ENCODE measurements at regions not wholly inside any gene's neighbourhood (a gene's known extent, or its start where the extent isn't known, plus 50 kb on each side); places are given as distances from the start of the nearest gene placed in this dataset.
"Not testable (repeated sequence)": the region's sequence is repeated elsewhere in the genome, so short reads cannot be mapped to it uniquely, and the experiment has no call there.

DNA sequence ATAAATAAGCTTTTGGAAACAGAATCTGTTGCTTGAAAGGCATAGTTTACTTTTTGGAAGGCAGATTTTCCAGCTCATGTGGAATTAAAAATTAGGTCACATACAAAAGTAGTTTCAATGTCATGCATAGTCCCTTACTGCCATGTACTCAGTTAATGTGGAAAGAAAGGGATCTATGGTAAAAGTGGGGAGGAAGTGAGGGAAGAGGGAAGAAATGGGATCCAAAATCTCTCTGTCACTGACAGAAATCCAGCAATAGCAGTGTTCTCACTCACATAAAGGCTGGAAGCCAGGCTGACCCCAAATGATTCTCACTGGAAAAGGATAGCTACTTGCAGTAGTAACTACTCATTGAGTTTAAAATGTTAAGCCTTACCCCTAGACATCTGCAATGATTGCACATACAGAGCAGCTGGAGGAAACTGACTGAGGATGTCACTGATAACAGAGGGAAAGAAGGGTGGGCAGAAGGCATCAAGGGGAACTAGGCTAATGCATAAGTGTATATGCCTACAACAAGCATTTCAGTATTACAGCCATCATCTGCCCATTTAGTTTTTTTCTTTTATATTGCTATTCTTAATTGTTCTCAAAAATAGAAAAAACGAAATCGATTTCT, 445.6 kb downstream of the FAT4 start:
- FAIRE-seq, result no peak

- FAIRE-seq, result no peak
Measured at GRCh38 chr4:125760956-125761355, 446.2 kb downstream of the FAT4 start.

DNA sequence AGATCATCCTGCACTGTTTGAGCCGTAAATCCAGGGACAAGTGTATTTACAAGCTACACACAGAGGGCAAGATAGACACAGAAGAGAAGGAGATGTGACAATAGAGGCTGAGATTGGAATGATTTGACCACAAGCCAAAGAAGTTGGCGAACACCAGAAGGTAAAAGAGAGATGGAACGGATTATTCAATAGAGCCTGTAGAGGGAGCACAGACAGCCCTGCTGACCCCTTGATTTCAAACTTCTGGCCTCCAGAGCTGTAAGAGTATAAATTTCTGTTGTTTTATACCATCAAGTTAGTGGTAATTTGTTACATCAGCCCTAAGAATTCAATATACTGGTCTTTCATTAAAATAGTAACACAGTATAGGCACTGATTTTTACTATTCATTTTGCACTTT, 447.8 kb downstream of the FAT4 start:
- no peak for FAIRE-seq

DNA sequence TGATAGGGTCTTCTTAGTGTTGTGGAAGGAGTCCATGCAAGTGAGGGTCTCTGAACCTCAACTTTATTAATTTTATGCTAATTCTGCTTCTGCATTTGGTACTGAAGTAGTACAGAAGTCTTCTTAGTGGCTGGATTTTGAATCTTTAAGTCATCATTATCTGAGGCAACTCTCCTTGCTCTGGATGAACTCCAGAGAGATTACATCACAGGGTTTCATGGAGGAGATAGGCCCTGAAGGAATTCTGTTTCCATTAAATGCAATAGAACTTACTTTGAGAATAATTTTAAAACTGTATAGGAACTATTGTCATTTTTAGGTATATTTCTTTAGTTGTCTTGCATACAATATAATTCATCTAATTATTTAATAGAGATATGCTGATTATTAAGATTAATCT, 451.2 kb downstream of the FAT4 start:
- no peak for FAIRE-seq

DNA sequence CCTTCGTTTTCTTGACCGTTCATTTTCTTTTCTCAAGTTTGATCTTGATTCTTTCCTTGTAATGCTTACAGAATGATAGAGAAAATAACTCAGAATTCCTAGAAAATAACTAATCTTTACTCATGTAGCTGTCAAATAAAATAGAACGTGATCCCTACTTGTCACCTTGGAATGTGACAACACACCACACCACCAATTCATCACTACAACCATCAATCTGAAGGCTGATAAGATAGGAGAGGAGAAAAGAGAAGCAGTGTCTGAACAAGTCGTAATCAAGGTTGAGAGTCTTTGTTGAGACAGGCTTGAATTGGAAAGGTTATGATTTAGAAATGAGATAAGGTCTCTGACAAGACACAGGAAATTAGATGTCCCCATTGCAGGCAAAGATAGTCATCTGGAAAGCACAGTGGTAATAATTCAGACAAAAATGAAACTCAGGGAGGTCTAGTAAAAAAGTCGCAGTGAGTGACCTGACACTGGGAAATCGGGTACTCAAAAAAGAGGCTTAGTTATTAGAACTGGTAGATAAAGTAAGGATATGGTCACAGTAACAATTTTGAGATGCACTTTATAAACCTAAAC, 456.2 kb downstream of the FAT4 start:
- peak; percentile 54 for FAIRE-seq

- FAIRE-seq, result no peak
Measured at GRCh38 chr4:125772680-125773079, 457.9 kb downstream of the FAT4 start.

DNA sequence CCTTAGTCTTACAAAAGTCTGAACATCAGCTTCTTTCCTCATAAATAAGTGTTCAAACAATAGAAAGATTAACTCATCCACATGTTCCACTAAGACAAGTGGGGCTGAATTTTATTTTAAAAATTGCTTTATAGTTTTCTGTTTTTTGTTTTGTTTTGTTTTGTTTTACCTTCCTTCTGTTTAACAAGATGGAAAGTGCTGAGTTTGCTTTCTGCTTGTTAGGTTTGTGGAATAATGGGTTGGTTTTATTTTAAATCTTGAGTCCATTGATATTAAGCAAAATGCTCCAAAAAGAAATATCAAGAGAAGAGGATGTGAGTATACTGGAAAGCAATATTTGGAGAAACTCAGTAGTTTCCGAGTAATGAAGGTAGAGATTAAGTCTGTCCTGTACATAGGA, 458.7 kb downstream of the FAT4 start:
- FAIRE-seq, result no peak

DNA sequence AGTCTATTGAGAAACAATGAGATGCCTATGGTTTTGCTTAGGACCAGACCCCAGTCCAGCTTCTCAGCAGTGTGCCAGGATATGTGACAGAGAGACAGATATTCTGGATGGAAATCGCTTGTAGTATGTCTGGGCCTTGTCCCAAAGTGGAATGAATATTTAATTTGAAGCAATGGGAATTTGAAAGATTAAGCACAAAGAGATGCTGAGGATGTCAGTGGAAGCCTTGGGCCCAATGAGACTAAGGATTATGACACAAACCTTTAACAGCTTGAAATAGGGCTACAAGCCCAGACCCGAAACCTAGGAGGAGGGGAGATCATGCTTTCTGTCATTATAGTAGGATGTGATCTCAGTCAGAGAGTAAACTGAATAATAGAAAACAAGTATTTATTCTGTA, 459.2 kb downstream of the FAT4 start:
- no peak for FAIRE-seq

GRCh38 chr4:125776146-125776545, 461.4 kb downstream of the FAT4 start:
- FAIRE-seq, result no peak

DNA sequence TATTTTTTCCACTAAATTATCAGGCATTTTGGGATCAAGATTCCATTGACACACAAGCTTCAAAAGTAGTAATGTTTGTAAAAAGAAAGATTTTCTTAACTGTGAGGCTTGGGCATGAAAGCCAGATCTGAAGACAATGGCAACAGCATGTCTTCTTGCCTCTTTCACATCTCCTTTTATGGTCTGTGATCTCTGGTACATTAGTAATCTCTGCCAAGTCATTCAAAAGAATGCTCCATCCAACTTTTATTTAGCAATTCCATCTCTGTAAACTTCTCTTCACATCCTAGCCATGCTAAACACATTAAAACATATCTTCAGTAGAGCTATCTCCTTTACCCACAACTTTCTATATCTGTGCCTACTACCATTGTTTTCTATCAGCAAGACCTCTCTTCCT, 465.4 kb downstream of the FAT4 start:
- FAIRE-seq, result no peak

DNA sequence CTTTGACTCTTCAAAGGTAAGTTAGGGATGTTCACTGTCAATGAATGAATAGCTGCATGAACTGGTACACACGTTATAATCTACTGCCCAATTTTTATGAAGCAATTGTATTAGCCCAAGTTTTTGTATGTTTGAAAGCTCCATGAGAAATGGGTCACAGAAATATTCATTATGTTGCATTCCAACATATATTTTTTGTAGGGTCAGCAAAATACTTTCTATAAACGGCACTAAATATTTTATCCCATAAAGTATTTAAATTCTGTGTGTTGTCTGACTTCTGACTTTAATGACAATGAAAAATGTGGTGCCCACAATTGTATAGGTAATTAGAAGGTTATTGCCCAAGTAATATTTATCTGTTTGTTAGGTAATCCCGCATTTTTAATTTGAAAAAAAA, 466.0 kb downstream of the FAT4 start:
- no peak for FAIRE-seq

DNA sequence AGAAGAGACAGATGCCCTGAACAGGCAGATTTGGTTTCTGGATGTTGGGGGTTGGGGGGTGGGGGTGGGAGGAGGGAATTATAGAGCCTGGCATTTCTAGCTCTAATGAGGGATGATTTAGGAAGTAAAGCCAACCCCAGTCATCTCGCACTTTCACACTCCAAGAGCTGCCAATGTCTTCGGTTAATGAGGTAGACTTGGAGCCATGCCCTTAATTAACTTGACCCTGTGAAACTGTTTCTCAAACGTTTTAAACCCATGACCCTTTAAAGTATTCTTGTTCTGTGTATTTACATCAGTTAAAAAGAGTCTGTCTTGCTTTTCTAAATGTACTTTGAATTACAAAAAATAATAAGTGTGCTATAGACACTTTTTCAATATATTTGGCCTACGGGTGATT, 466.9 kb downstream of the FAT4 start:
- FAIRE-seq, result no peak

DNA sequence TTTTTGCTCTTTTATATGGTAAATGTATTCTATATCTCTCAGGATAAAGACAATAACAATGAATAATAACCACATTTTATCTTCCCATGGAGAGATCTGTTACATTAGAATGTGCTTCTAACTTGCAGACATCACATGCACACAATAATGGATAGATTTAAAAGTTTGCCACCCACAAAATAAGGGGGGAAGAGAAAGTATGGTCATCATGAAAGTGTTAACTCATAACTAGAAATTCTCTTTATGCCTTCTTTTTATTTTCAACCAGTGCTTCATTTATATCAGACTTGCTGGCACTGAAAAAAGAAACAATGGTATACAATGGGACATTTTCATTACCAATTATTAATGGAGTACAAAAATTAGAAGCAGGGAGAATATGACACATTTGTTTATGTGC, 470.0 kb downstream of the FAT4 start:
- no peak for FAIRE-seq

- no peak for FAIRE-seq
Measured at GRCh38 chr4:125787707-125788106, 473.0 kb downstream of the FAT4 start.

DNA sequence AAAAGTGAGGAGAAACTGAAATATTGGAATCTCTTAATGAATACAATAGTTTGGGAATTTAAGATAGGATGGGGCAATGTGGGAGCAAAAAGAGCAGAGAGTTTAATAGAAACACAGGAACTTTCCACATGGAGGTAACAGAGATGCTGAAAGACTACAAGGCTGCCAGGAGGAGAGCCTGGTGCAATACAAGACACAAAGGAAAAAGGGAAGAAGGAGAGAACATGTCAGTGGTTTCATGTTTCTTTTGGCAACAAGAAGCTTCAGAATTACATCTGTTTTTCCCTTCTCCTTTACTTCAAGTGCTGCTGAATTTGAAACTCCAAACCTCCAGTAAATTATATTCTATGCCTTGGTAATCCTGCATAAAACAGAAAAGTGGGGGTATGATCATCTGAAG, 474.3 kb downstream of the FAT4 start:
- FAIRE-seq, result no peak

- no peak for FAIRE-seq
Measured at GRCh38 chr4:125791896-125792295, 477.1 kb downstream of the FAT4 start.

- no peak for FAIRE-seq
Measured at GRCh38 chr4:125794989-125795388, 480.2 kb downstream of the FAT4 start.

DNA sequence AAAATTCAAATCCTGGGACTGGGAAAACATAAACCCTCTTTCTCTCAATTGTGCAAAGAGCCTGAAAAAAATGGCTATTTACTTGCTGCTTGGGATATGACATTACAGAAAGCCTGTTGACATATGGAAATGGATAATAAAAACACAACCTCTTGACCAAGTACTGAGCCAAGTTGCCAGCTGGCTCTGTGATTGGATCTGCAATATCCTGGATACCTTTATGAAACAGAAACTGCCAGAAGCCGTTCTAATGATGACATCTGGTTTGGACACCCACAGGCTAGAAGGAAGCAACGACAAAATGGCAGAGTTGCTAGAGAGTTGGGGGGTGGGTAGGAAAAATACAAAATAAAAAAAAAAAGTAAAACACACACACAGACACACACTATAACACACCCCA, 481.4 kb downstream of the FAT4 start:
- FAIRE-seq, result no peak

DNA sequence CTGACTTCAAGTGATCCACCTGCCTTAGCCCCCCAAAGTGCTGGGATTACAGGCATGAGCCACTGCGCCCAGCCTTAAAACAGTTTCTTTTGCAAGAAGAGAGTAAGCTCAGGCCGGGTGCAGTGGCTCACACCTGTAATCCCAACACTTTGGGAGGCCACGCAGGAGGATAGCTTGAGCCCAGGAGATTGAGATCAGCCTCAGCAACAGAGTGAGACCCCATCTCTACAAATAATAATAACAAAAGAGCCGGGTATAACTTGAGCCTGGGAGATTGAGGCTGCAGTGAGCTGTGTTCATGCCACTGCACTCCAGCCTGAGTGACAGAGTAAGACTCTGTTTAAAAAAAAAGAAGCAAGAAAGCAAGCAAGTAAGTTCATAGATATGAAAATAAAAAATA, 482.9 kb downstream of the FAT4 start:
- FAIRE-seq, result not testable (repeated sequence)

GRCh38 chr4:125801373-125801772, 486.6 kb downstream of the FAT4 start:
- no peak for FAIRE-seq

- FAIRE-seq, result no peak
Measured at GRCh38 chr4:125801924-125802323, 487.2 kb downstream of the FAT4 start.

DNA sequence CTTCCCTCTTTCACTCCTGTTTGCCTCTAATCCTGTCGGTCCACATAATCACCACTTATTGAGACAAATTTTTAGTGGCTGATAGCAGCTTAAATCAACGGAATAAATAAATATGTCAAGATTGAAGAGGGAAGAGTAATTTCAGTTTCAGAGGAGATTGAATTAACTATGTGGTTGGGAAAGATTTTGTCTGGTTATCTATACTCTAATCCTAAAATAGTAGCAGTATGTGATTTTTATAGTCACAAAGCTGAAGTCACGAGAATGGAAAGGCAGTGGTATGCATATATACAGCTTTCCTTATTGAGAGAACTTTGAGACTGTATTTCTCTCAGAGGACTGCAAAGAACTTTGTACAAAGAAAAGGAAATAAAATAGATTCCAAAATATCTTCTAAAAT, 493.3 kb downstream of the FAT4 start:
- no peak for FAIRE-seq

- peak; percentile 82 for FAIRE-seq
Measured at GRCh38 chr4:125808570-125808969, 493.8 kb downstream of the FAT4 start.

GRCh38 chr4:125811892-125812291, 497.1 kb downstream of the FAT4 start:
- FAIRE-seq, result no peak

Measured in endometrium (tissue), 2 donors.